ENCODE measurements at regions not wholly inside any gene's neighbourhood (a gene's known extent, or its start where the extent isn't known, plus 50 kb on each side); places are given as distances from the start of the nearest gene placed in this dataset.
"Not testable (repeated sequence)": the region's sequence is repeated elsewhere in the genome, so short reads cannot be mapped to it uniquely, and the experiment has no call there.

DNA sequence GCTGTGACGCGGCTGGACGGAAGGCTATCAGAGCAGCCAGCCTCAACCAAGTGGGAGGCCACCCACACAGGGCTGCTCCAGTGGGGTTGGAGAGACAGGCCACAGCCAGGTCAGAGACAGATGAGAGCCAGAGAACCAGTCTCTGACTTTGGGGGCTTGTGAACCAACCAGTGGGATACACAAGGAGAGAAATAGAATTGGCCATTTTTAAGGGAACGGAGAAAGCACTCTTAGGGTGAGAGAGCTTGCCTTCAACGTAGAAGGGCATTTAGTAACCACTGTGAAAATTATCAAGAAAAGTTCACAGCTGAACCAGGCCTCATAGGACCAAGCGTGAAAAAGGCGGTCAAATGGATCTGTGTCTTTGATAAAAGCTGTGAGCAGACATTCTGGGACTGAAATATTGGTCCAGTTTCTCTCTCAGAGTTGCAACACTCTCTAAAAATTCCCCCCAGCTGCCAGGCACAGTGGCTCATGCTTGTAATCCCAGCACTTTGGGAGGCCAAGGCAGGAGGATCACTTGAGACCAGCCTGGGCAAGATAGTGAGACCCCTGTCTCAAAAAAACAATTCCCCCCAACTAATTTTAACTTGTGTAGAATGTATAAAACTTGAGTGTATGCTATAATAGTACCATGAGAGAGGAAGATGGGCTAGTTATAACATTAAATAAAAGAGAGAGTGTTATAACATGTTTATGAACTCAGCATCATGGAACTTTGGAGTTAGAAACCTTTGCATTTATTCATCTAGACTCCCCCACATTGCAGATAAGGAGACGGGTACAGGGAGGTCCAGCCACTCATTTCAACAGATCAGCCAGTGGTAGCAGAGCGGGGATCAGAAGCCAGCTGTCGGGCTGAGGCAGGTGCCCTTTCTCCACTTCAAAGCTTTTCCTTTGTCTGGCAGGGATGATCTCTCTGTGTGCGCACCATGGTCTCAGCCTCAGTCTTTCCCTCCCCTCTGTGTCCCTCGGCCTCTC lies 132.2 kb downstream of the NPIPB11 start:
- H3K4me3 Mint-ChIP-seq; intact Hi-C loops (cut with micrococcal nuclease); H3K4me1 Mint-ChIP-seq; H3K27me3 Mint-ChIP-seq; H3K27ac Mint-ChIP-seq; DNase-seq; H3K36me3 Mint-ChIP-seq (ENCODE audit: low read depth): not testable (repeated sequence)
- H3K9me3 Mint-ChIP-seq, result peaks cover 14% of the 10 kb centered on the region

DNA sequence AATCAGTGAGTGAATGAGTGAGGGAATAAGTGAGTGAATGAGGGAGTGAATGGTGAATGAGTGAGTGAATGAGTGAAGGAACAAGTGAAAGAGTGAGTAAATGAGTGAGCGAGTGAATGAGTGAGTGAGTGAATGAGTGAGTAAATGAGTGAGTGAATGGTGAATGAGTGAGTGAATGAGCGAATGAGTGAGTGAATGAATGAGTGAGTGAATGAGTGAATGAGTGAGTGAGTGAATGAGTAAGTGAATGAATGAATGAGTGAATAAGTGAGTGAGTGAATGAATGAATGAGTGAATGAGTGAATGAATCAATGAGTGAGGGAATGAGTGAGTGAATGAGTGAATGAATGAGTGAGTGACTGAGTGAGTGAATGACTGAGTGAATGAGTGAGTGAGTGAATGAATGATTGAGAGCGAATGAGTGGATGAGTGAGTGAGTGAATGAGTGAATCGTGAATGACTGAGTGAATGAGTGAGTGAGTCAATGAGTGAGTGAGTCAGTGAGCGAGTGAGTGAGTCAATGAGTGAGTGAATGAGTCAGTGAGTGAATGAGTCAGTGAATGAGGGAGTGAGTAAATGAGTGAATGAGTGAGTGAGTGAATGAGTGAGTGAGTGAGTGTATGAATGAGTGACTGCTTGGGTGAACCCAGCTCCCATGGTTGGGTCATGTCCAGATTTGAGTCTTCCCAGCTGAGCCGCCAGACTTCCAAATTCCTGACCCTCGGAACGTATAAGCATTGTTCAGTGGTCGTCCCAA lies 133.0 kb downstream of the NPIPB11 start:
- H3K36me3 Mint-ChIP-seq (ENCODE audit: low read depth); intact Hi-C loops (cut with micrococcal nuclease); DNase-seq: not testable (repeated sequence)

DNA sequence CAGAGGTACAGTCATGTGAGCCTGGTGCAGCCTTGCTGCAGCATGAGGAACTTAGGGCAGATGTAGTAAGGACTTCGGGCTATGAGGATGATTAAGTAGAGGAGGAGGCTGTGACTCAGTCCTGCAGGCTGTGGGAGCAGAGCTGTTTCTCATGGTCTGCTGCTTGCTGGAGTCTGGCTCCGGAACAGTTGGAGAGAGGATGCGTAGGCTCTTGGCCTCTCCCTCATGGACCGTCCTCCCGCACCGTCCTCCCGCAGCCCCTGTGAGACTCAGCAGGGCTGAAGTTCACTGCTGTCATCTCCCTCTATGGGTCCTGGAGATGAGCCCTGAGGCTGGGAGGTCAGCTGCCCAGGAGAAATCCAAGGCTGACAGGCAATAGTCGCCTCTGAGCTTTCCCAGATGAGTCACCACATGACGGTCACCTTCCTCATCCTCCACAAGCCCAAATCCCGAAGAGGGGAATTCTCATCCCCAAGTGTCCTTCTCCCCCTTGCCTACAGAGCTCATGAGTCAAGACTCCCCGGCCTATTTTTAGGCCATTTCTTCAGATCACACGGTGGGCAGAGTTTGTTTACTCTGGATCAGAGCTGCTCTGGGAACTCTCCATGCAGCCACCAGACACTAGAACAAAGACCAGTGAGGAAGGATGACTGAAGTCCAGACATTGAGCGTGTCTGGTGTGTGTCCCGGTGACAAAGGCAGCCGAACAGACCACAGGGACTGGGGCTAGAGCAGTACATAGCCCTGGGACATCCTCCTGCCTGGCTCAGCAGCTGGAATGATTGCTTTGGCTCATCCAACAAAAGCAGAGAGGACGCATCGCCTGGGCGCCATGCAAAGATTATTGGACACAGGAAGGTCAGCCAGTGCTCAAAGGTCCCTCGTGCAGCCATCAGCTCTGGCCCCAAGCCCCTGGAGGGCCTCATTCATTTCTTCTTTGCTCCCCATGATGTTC lies 134.5 kb downstream of the NPIPB11 start:
- intact Hi-C loops (cut with micrococcal nuclease); DNase-seq; H3K4me1 Mint-ChIP-seq; H3K4me3 Mint-ChIP-seq; H3K27ac Mint-ChIP-seq; H3K36me3 Mint-ChIP-seq (ENCODE audit: low read depth); H3K27me3 Mint-ChIP-seq: not testable (repeated sequence)
- H3K9me3 Mint-ChIP-seq, result peaks cover 14% of the 10 kb centered on the region

More for the DNA sequence above, 133.0 kb downstream of the NPIPB11 start:
- not testable (repeated sequence) for H3K27ac Mint-ChIP-seq, H3K4me3 Mint-ChIP-seq, H3K27me3 Mint-ChIP-seq, H3K4me1 Mint-ChIP-seq
- H3K9me3 Mint-ChIP-seq, result peaks cover 14% of the 10 kb centered on the region

DNA sequence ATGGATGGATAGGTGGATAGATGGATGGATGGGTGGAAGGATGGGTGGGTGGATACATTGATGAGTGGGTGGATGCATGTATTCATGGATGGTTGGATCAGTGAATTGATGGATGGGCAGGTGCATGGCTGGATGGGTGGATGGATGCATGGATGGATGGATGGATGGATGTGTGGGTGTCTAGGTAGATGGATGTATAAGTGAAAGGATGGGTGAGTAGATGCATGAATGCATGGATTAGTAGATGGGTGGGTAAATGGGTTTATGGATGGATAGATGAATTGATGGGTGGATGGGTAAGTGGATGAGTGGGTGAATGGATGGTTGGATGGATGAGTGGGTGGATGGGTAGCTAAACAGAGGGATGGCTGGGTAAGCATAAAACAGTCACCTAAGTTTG lies 135.6 kb downstream of the NPIPB11 start:
- H3K36me3 Mint-ChIP-seq (ENCODE audit: low read depth); DNase-seq; H3K4me3 Mint-ChIP-seq; intact Hi-C loops (cut with micrococcal nuclease); H3K27ac Mint-ChIP-seq; H3K4me1 Mint-ChIP-seq; H3K27me3 Mint-ChIP-seq: not testable (repeated sequence)
- peaks cover 14% of the 10 kb centered on the region for H3K9me3 Mint-ChIP-seq

DNA sequence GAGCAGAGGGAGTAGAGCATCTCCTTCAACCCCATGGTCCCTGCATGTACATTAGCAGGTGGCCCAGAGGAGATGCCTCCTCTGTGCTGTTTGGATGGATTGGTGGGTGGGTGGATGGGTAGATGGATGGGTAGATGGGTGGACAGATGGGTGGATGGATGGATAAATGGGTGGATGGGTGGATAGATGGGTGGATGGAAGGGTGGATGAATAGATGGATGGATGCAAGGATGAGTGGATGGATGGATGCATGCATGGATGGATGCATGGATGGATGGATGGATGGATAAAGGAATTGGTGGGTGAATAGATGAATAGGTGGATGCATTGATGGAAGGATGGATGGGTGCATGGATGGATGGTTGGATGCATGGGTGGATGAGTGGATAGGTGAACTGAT lies 136.5 kb downstream of the NPIPB11 start:
- H3K4me3 Mint-ChIP-seq; H3K27me3 Mint-ChIP-seq; intact Hi-C loops (cut with micrococcal nuclease); H3K36me3 Mint-ChIP-seq (ENCODE audit: low read depth); H3K4me1 Mint-ChIP-seq; DNase-seq; H3K27ac Mint-ChIP-seq: not testable (repeated sequence)
- H3K9me3 Mint-ChIP-seq, result peaks cover 14% of the 10 kb centered on the region

DNA sequence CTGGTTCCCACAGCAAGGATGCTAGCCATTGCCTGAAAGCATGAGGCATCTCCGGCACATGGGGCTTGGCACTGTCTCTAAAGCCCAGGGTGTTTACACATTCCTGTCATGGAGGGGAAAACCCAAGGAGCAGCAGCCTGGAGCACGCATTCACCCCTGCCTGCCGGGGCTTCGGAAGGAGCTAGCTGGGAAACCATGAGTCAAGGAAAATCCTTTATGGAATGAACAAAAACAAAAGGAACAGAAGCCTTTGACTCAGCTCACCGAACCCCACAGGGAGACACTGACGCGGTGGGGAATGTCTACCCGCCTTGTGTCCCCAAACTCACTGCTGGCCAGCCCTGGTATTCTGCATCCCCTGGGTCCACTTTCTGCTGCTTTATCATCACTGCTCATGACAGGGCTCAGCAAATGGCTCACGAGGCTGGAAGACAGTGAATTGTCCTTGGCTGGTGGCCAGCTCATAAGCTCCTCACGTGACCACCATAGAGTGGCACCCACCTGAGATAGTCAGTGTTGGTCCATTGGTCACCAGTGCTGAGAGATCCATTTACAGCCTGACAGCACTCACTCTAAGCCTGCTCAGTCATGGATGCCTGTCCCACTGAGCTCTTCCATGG lies 137.2 kb downstream of the NPIPB11 start:
- H3K36me3 Mint-ChIP-seq (ENCODE audit: low read depth); DNase-seq; H3K27ac Mint-ChIP-seq; H3K4me1 Mint-ChIP-seq; H3K4me3 Mint-ChIP-seq; H3K27me3 Mint-ChIP-seq; intact Hi-C loops (cut with micrococcal nuclease): not testable (repeated sequence)
- H3K9me3 Mint-ChIP-seq, result peaks cover 14% of the 10 kb centered on the region

DNA sequence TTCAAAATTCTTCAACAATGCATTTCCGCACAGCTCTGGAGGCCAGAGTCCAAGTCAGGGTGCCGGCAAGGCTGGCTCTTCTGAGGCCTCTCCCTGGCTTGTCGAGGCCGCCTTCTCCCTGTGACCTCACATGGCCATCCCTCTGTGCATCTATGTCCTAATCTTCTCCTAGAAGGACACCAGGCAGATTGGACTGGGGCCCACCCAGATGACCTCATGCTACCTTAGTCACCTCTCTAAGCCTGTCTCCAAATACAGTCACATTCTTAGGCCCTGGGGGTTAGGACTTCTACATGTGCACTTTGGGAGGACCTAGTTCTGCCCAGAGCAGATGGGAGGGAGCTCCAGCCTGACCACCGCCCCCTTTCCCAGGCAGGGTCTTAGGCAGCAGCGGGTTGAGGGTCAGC lies 137.7 kb downstream of the NPIPB11 start:
- H3K4me1 Mint-ChIP-seq; H3K36me3 Mint-ChIP-seq (ENCODE audit: low read depth); DNase-seq; H3K27ac Mint-ChIP-seq; H3K27me3 Mint-ChIP-seq; H3K4me3 Mint-ChIP-seq; intact Hi-C loops (cut with micrococcal nuclease): not testable (repeated sequence)
- H3K9me3 Mint-ChIP-seq, result peaks cover 14% of the 10 kb centered on the region

DNA sequence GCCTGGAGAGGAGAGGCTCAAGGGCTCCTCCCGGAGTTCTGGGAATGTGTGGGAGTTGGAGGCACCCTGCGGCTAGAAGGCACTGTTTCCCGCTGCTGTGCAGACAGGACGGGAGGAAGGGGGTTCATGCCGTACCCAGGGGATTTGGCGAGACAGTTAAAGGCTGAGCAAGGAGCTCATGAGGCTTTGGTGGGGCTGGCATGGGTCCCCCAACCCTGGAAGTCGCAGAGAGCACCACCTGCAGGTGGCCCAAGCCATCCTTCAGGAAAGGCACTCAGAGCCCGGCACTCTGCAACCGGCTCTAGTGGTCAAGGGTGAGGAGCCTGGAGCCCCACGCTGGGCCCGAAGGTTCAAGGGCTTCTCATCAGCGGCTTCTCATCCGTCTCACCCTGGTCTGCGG lies 138.2 kb downstream of the NPIPB11 start:
- intact Hi-C loops (cut with micrococcal nuclease), result not testable (repeated sequence)

DNA sequence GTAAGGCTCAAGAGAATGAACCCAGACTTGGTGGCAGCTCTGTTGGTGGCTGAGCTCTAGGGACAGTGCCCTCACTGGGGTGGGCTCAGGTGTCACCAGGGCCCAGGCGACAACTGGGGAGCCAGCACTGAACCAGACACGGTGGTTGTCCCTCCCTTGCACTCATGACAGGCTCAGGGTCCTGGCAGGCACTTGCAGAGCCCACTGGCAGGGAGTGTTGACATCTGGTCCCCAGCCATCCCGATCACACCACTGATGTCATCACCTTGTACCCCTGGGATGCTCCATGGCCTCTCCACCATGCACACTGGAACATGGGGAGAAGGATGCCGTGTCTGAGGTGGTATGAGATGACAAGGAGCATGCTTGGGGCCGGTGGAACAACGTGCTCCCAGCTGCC lies 138.6 kb downstream of the NPIPB11 start:
- intact Hi-C loops (cut with micrococcal nuclease), result not testable (repeated sequence)

More for the DNA sequence above, 138.2 kb downstream of the NPIPB11 start:
- H3K27ac Mint-ChIP-seq; DNase-seq; H3K4me1 Mint-ChIP-seq; H3K27me3 Mint-ChIP-seq; H3K4me3 Mint-ChIP-seq; H3K36me3 Mint-ChIP-seq (ENCODE audit: low read depth): not testable (repeated sequence)
- peaks cover 14% of the 10 kb centered on the region for H3K9me3 Mint-ChIP-seq

DNA sequence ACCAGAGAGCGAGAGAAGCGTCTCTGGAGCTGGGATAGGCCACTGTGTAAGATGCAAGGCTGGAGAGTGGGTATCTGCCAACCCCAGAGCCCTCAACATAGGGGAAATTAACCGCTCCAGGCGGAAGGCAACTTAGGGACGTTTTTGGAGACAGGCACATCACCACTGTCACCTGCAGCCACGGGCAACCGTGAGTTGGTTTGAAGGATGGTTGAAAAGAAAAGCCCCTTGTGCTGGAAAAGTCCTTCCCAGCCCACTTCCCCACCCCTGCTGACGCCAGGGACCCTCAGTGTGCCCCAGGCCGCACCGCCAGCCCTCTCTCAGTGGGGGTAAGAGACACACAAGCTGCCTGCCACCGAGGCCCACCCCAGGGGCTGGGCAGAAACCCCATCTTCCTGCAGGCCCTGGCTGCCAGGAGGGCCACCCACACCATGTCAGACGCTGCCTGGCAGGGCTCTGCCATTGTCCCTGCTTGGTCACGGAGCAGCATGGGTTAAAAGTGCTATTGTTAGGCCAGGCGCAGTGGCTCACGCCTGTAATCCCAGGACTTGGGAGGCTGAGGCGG lies 139.4 kb downstream of the NPIPB11 start:
- H3K27me3 Mint-ChIP-seq; H3K36me3 Mint-ChIP-seq (ENCODE audit: low read depth); H3K4me1 Mint-ChIP-seq; H3K27ac Mint-ChIP-seq; H3K4me3 Mint-ChIP-seq; DNase-seq; intact Hi-C loops (cut with micrococcal nuclease): not testable (repeated sequence)
- peaks cover 14% of the 10 kb centered on the region for H3K9me3 Mint-ChIP-seq

More for the DNA sequence above, 138.6 kb downstream of the NPIPB11 start:
- not testable (repeated sequence) for H3K36me3 Mint-ChIP-seq (ENCODE audit: low read depth); H3K27ac Mint-ChIP-seq; H3K27me3 Mint-ChIP-seq; H3K4me1 Mint-ChIP-seq; H3K4me3 Mint-ChIP-seq; DNase-seq
- peaks cover 14% of the 10 kb centered on the region for H3K9me3 Mint-ChIP-seq

DNA sequence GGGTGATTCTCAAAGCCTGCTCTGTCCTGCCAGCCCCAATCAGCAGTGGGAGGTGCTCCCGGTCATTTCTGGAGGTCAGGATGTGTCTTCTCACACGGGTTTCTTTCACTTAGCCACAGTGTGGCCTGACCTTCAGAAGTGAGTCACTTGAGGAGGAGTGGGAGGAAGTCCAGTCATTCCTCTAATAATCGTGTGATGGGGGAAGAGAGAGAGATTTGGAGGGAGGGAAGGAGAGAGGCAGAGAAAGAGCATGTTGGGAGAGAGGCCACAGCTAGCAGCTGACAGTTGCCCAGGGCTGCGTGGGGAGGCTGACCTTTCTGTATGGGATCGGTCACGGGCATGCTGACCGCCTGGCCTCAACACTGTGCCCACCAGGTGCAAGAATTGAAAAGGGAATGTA lies 139.9 kb downstream of the NPIPB11 start:
- H3K9me3 Mint-ChIP-seq, result peaks cover 14% of the 10 kb centered on the region
- H3K4me1 Mint-ChIP-seq; H3K27me3 Mint-ChIP-seq; DNase-seq; H3K27ac Mint-ChIP-seq; intact Hi-C loops (cut with micrococcal nuclease); H3K36me3 Mint-ChIP-seq (ENCODE audit: low read depth); H3K4me3 Mint-ChIP-seq: not testable (repeated sequence)

DNA sequence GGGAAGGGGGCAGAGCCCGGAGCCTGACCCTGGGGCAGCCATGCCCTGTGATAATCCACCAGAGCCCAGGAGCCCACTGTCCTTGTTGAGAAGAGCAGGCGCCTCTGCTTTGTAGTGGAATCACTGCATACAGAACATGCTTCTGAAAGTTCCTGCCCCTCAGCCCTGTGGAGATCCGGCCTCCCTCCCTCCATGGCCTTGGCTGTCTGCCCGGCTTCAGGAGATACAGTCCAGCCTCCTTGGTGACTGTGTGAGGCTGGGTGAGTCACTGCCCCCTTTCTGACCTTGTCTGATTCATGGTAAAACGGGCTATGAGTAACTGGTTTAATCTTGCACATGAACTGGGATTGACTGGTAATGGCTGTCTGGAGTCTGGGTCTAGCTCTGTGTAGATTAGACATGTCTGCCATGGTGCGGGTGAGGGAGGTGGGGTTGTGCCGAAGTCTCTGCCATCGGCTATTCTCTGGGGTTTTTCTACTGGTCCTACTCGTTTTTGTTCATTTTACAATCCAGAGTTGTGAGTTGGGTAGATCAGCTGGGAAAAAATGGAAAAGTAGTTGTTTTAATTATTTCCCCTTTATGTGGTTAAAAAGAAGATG lies 141.2 kb downstream of the NPIPB11 start:
- H3K4me1 Mint-ChIP-seq; H3K4me3 Mint-ChIP-seq; H3K27me3 Mint-ChIP-seq; H3K36me3 Mint-ChIP-seq (ENCODE audit: low read depth); H3K27ac Mint-ChIP-seq; H3K9me3 Mint-ChIP-seq; DNase-seq; intact Hi-C loops (cut with micrococcal nuclease): not testable (repeated sequence)

All from activated CD4-positive, alpha-beta T cell treated with anti-CD3 and anti-CD28 coated beads, Interleukin-2, amount 10 ng/mL, durations not matched to agents 24 days and 14 days (primary cell).